Upper lobe of left lung (tissue), 6 donors: ENCODE measurements at regions not wholly inside any gene's neighbourhood (a gene's known extent, or its start where the extent isn't known, plus 50 kb on each side); places are given as distances from the start of the nearest gene placed in this dataset.
"Not testable (repeated sequence)": the region's sequence is repeated elsewhere in the genome, so short reads cannot be mapped to it uniquely, and the experiment has no call there.

Experiments
- ATAC-seq, 2 donors: fragments of 200-7000 bp; cut with Tn5 transposase; one replicate each; pipeline ENCODE4 v1.9.1; 2022; ENCODE audit warnings: mild to moderate bottlenecking in 2 of 2, moderate library complexity in 2 of 2; ENCODE audit not compliant: low FRiP score in 2 of 2
- DNase-seq, 2 donors: peaks; one replicate each; pipeline ENCODE4 v3.0.0-alpha.2; 2019 to 2020
- H3K27ac ChIP-seq, 4 donors: fragments of 200-600 bp; sonication (generic); one replicate each; pipeline ENCODE4 v1.5.1; 2016 to 2019
- H3K27me3 ChIP-seq, 4 donors: fragments of 200-600 bp; sonication (generic); one replicate each; pipeline ENCODE4 v1.5.1; 2017 to 2019
- H3K36me3 ChIP-seq, 4 donors: fragments of 200-600 bp; sonication (generic); one replicate each; pipeline ENCODE4 v1.5.1; 2016 to 2019
- H3K4me1 ChIP-seq, 4 donors: fragments of 200-600 bp; sonication (generic); one replicate each; pipeline ENCODE4 v1.5.1; 2018 to 2019
- H3K4me3 ChIP-seq, 4 donors: fragments of 200-600 bp; sonication (generic); one replicate each; pipeline ENCODE4 v1.5.1; 2017 to 2019; ENCODE audit warnings: mild to moderate bottlenecking in 2 of 4, moderate library complexity in 1 of 4
- H3K9me3 ChIP-seq, 4 donors: fragments of 200-600 bp; sonication (generic); one replicate each; pipeline ENCODE4 v1.5.1; 2018 to 2019
- EP300 ChIP-seq, 4 donors: sonication (generic); formaldehyde crosslinking; IDR thresholded peaks; one replicate each; pipeline ENCODE4 v1.5.1; 2017; ENCODE audit warnings: antibody characterized with exemption in 4 of 4, control low read depth in 2 of 4
- POLR2A ChIP-seq, 4 donors: fragments of 450-650 bp; IDR thresholded peaks; one replicate each; pipeline ENCODE4 v1.5.1; 2016 to 2017; ENCODE audit warnings: antibody characterized with exemption in 4 of 4, mild to moderate bottlenecking in 2 of 4
- POLR2AphosphoS5 ChIP-seq, 2 donors: sonication (generic); formaldehyde crosslinking; IDR thresholded peaks; one replicate each; pipeline ENCODE4 v1.5.1; 2017; ENCODE audit warnings: antibody characterized with exemption in 2 of 2
- WGBS, 2 donors: methylation state at CpG; one replicate each; pipeline ENCODE4 v1.1.5; 2017 to 2018; 5-methylcytosine and 5-hydroxymethylcytosine counted together
- TF ChIP-seq, protein P1 (sequence below), 6 experiments: fragments of 450-650 bp in 4 of 6; fragments of 200-600 bp in 2 of 6; sonication (generic) in 2 of 6; IDR thresholded peaks; one replicate each; pipeline ENCODE4 v1.5.1; 2016 to 2019; ENCODE audit warnings: antibody characterized with exemption in 6 of 6
- donor health status: DM: no; HTN: no; CAD: no; lungs with moderate emphysema.
- donor health status: DM: no; HTN: yes; CAD: no; lungs with severe emphysema.

DNA sequence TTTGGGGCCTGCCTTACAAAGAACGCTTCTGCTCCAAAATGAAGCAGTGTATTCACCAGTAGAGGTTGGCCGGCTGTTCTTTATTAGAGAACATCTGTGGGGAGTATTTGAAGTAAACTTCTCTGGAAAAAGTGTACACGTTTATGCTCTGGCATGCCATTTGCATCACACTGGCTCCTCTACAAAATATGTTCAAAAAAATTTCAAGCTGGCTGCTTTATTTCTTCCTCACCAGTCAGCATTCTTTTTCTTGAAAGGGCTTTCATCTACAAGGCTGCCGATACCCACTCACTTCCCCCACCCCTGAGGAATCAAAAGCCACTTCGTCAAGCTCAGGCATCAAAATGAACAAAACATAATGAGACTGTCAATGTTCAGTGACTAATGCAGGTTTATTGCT lies 294.1 kb downstream of the TFAP2B start:
- Histone ChIP-seq H3K27ac (no peak overlapping the region), H3K36me3 (no peaks in the 10 kb centered on the region), H3K4me1 (no peaks in the 10 kb centered on the region), H3K27me3 (no peaks in the 10 kb centered on the region), H3K4me3 (no peak overlapping the region), H3K9me3 (no peaks in the 10 kb centered on the region)
- no peak for DNase-seq
- ATAC-seq: no peak
- no peak for TF ChIP-seq POLR2AphosphoS5 (IDR thresholded peaks at IDR 0.05)
- WGBS, 2 donors: 66 to 68% methylated on average over 5 of the region's 5 CpGs

DNA sequence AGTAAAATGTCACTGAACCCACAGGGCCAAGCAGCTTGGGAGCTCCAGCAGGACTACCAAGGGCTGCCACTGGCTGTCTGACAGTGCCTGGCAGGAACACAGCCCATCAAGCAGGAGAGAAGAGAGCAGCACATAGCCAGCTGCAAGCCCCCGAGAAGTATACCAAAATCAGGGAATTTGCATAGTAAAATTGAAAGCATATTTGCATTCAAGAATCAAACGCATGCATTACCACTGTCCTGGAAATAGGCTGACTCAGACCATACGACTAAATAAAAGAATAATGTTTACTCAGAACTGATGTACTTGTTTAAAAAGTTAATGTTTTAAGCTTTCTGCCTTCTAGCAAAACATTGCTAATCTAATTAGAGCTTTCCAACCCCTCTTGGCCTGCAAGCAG lies 298.1 kb downstream of the TFAP2B start:
- no peak for TF ChIP-seq POLR2AphosphoS5 (IDR thresholded peaks at IDR 0.05)
- no peak for TF ChIP-seq EP300 (IDR thresholded peaks at IDR 0.05)
- TF ChIP-seq POLR2A (IDR thresholded peaks at IDR 0.05): no peak
- TF ChIP-seq, protein P1, sequence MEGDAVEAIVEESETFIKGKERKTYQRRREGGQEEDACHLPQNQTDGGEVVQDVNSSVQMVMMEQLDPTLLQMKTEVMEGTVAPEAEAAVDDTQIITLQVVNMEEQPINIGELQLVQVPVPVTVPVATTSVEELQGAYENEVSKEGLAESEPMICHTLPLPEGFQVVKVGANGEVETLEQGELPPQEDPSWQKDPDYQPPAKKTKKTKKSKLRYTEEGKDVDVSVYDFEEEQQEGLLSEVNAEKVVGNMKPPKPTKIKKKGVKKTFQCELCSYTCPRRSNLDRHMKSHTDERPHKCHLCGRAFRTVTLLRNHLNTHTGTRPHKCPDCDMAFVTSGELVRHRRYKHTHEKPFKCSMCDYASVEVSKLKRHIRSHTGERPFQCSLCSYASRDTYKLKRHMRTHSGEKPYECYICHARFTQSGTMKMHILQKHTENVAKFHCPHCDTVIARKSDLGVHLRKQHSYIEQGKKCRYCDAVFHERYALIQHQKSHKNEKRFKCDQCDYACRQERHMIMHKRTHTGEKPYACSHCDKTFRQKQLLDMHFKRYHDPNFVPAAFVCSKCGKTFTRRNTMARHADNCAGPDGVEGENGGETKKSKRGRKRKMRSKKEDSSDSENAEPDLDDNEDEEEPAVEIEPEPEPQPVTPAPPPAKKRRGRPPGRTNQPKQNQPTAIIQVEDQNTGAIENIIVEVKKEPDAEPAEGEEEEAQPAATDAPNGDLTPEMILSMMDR (IDR thresholded peaks at IDR 0.05): no peak
- 67 to 74% methylated on average over 3 of the region's 3 CpGs for WGBS, 2 donors

DNA sequence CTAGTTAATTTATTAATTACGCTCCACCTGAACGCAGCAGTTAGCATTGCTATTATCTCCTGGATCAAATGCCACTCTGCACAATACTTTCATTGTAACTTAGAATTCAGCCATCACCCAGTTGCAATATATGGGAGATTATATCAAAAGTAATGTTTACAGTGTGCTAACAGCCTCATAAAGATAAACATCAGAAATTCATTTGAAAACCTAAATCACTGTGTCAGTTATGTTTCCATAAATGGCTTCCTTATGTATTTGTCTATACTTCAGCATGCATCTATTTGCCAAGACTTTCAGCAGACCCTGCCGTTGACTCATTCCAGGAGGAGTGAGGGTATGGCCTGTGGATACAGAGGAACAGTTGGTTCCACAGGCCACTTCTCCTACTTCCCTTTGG lies 300.1 kb downstream of the TFAP2B start:
- H3K27ac ChIP-seq: no peak overlapping the region
- no peak for ATAC-seq
- H3K27me3 ChIP-seq: no peaks in the 10 kb centered on the region
- 85 to 90% methylated on average over 3 of the region's 3 CpGs for WGBS, 2 donors
- H3K4me3 ChIP-seq: no peak overlapping the region
- no peaks in the 10 kb centered on the region for H3K9me3 ChIP-seq
- H3K4me1 ChIP-seq: no peaks in the 10 kb centered on the region
- H3K36me3 ChIP-seq: no peaks in the 10 kb centered on the region
- TF ChIP-seq EP300 (IDR thresholded peaks at IDR 0.05): no peak
- TF ChIP-seq, protein P1 (IDR thresholded peaks at IDR 0.05): no peak
- TF ChIP-seq POLR2AphosphoS5 (IDR thresholded peaks at IDR 0.05): no peak
- TF ChIP-seq POLR2A (IDR thresholded peaks at IDR 0.05): no peak
- DNase-seq: no peak

More for the DNA sequence above, 298.1 kb downstream of the TFAP2B start:
- Histone ChIP-seq H3K36me3 (no peaks in the 10 kb centered on the region), H3K9me3 (no peaks in the 10 kb centered on the region), H3K4me1 (no peaks in the 10 kb centered on the region), H3K27ac (no peak overlapping the region), H3K4me3 (no peak overlapping the region), H3K27me3 (no peaks in the 10 kb centered on the region)
- no peak for DNase-seq
- ATAC-seq: no peak

DNA sequence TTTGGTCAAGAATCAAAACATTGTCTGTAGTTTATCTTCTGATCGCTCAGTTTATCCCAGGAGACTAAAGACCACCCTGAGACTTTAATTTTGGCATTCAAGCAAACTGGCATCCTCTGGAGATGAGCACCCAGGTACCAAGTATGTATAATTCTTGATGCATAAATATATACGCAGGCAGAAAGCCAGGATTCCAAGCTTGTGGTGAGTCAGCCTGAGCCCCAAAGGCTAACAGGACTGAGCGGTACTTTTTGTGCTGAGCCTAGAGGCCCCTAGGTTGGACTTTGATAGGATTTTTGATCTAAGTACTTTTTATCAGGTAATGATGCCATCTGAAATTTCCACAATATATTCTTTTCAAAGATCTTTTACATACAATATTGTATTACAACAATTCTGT lies 301.3 kb downstream of the TFAP2B start:
- DNase-seq: no peak
- Histone ChIP-seq H3K9me3 (no peaks in the 10 kb centered on the region), H3K27ac (no peak overlapping the region), H3K4me3 (no peak overlapping the region), H3K36me3 (no peaks in the 10 kb centered on the region), H3K4me1 (no peaks in the 10 kb centered on the region), H3K27me3 (no peaks in the 10 kb centered on the region)
- TF ChIP-seq POLR2AphosphoS5 (IDR thresholded peaks at IDR 0.05) (no peak), POLR2A (IDR thresholded peaks at IDR 0.05) (no peak), EP300 (IDR thresholded peaks at IDR 0.05) (no peak)
- TF ChIP-seq, protein P1 (IDR thresholded peaks at IDR 0.05): no peak
- 89 to 91% methylated on average over 3 of the region's 3 CpGs for WGBS, 2 donors
- no peak for ATAC-seq

DNA sequence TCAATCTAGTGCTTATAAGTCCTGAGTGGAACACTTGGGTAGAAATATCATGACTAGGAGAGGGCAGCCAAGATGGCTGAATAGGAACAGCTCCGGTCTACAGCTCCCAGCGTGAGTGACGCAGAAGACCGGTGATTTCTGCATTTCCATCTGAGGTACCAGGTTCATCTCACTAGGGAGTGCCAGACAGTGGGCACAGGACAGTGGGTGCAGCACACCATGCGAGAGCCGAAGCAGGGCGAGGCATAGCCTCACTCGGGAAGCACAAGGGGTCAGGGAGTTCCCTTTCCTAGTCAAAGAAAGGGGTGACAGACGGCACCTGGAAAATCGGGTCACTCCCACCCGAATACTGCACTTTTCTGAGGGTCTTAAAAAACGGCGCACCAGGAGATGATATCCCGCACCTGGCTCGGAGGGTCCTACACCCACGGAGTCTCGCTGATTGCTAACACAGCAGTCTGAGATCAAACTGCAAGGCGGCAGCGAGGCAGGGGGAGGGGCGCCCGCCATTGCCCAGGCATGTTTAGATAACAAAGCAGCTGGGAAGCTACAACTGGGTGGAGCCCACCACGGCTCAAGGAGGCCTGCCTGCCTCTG lies 302.8 kb downstream of the TFAP2B start:
- not testable (repeated sequence) for ATAC-seq, H3K4me3 ChIP-seq, H3K27me3 ChIP-seq, H3K36me3 ChIP-seq, H3K9me3 ChIP-seq, H3K4me1 ChIP-seq, H3K27ac ChIP-seq
- DNase-seq: peak in 1 of 2 donors; percentile 42
- WGBS, 2 donors: 88 to 91% methylated on average over 18 to 22 of the region's 22 CpGs

DNA sequence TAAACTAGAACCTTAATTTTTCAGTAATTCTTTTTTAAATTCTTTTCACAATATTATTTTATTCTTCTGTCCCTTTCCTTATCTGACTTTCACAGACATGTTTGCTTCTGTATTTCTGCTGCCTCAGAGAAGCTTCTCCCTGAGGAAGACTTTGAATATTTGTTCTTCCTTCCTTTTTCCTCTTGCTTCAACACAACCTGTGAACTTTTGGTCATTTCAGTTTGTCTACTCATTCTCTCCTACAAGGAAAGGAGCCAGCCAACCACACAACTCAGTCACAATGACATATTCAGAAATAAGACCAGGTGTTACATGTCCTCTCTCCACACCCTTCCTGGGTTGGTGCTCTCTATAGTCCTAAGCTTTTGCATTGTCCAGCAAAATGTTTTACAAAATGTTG lies 310.4 kb downstream of the TFAP2B start:
- TF ChIP-seq POLR2AphosphoS5 (IDR thresholded peaks at IDR 0.05) (no peak), EP300 (IDR thresholded peaks at IDR 0.05) (no peak), POLR2A (IDR thresholded peaks at IDR 0.05) (no peak)
- TF ChIP-seq, protein P1 (IDR thresholded peaks at IDR 0.05): no peak
- Histone ChIP-seq H3K27me3 (no peaks in the 10 kb centered on the region), H3K27ac (no peak overlapping the region), H3K9me3 (no peaks in the 10 kb centered on the region), H3K36me3 (no peaks in the 10 kb centered on the region), H3K4me1 (no peaks in the 10 kb centered on the region), H3K4me3 (no peak overlapping the region)
- DNase-seq (no peak), ATAC-seq (no peak)
